ENCODE measurements at regions not wholly inside any gene's neighbourhood (a gene's known extent, or its start where the extent isn't known, plus 50 kb on each side); places are given as distances from the start of the nearest gene placed in this dataset.

DNA sequence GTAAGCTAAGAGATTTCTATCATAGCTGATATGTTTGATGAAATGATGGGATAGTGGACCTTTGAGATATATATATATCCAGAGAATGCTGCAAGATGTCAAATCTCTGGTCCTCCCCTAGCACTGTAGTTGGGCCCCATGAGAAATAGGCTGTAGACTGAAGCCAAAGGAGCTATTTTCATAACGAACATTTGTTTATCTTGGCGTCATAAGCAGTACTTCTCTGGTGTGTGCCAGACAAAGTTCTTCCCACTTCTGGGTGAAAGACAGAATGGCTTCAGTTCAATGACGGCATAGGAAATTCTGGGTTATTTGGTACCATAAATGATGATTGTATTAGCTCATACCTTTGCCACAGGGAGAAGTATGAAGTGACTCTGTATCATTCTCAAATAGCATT, 534.3 kb downstream of the SOX5 start:
- ChIA-PET POLR2A (no interaction called here), CTCF (no interaction called here)
- H3K9me3 Mint-ChIP-seq (ENCODE audit: unreplicated experiment), result no peaks in the 10 kb centered on the region
- no peaks in the 10 kb centered on the region for H3K36me3 Mint-ChIP-seq (ENCODE audit: insufficient read depth, unreplicated experiment)
- H3K27me3 ChIP-seq (replicated peaks; ENCODE audit: control insufficient read depth, insufficient read depth, low read length), result no peaks in the 10 kb centered on the region
- H3K4me1 ChIP-seq, result no peaks in the 10 kb centered on the region
- no peak overlapping the region for H3K27ac Mint-ChIP-seq (ENCODE audit: unreplicated experiment)
- H3K4me3 ChIP-seq (ENCODE audit: low read depth, low read length), result no peak overlapping the region
- no TSS peak for BruUV-seq (replicated peaks)
- no peaks in the 10 kb centered on the region for H3K27me3 Mint-ChIP-seq (ENCODE audit: insufficient read depth, unreplicated experiment)
- H3K9me3 ChIP-seq, result no peaks in the 10 kb centered on the region
- TF ChIP-seq, protein P1, sequence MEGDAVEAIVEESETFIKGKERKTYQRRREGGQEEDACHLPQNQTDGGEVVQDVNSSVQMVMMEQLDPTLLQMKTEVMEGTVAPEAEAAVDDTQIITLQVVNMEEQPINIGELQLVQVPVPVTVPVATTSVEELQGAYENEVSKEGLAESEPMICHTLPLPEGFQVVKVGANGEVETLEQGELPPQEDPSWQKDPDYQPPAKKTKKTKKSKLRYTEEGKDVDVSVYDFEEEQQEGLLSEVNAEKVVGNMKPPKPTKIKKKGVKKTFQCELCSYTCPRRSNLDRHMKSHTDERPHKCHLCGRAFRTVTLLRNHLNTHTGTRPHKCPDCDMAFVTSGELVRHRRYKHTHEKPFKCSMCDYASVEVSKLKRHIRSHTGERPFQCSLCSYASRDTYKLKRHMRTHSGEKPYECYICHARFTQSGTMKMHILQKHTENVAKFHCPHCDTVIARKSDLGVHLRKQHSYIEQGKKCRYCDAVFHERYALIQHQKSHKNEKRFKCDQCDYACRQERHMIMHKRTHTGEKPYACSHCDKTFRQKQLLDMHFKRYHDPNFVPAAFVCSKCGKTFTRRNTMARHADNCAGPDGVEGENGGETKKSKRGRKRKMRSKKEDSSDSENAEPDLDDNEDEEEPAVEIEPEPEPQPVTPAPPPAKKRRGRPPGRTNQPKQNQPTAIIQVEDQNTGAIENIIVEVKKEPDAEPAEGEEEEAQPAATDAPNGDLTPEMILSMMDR (IDR thresholded peaks at IDR 0.05; ENCODE audit: insufficient read depth in 1 of 2, low read depth in 1 of 2, low read length in 1 of 2, severe bottlenecking in 1 of 2, unreplicated experiment in 1 of 2), result no peak
- H3K4me3 Mint-ChIP-seq (ENCODE audit: unreplicated experiment), result no peak overlapping the region
- intact Hi-C loops (cut with micrococcal nuclease; ENCODE audit: unreplicated experiment), result no loop called here
- no peak for DNase-seq
- no peaks in the 10 kb centered on the region for H3K36me3 ChIP-seq (ENCODE audit: control insufficient read depth, insufficient read depth, low read length)
- H3K4me1 Mint-ChIP-seq (ENCODE audit: low read depth, unreplicated experiment), result no peaks in the 10 kb centered on the region

DNA sequence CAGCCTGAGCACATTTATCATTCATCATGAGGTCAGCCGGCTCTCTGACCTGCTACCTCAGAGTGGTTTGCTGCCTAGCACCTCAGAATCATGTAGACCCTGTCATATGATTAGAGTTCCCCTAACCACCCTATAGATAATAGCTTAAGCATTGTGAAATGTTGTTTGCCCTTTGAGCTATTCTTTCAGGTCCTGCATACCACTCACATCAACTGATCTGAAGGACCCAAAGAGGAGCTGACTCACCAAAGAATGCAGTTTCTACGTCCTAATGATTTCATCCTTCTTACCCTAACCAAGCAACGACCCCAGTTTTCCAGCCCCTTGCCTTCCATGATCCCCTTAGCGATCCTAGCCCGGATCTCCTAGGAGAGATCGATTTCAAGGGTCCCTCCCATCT, 527.9 kb downstream of the SOX5 start:
- ChIA-PET CTCF (no interaction called here), POLR2A (no interaction called here)
- Histone ChIP-seq H3K9me3 (no peaks in the 10 kb centered on the region), H3K4me1 (no peaks in the 10 kb centered on the region), H3K4me3 (ENCODE audit: low read depth, low read length) (no peak overlapping the region), H3K27me3 (replicated peaks; ENCODE audit: control insufficient read depth, insufficient read depth, low read length) (no peaks in the 10 kb centered on the region), H3K36me3 (ENCODE audit: control insufficient read depth, insufficient read depth, low read length) (no peaks in the 10 kb centered on the region)
- intact Hi-C loops (cut with micrococcal nuclease; ENCODE audit: unreplicated experiment), result loop anchor here (5.0 kb wide), 1 partner anchor 41 kb away; no protein-coding TSS in a partner anchor
- no peak for DNase-seq
- Mint-ChIP-seq H3K4me1 (ENCODE audit: low read depth, unreplicated experiment) (peaks cover 7% of the 10 kb centered on the region), H3K9me3 (ENCODE audit: unreplicated experiment) (no peaks in the 10 kb centered on the region), H3K27me3 (ENCODE audit: insufficient read depth, unreplicated experiment) (peaks cover 9% of the 10 kb centered on the region), H3K36me3 (ENCODE audit: insufficient read depth, unreplicated experiment) (no peaks in the 10 kb centered on the region), H3K27ac (ENCODE audit: unreplicated experiment) (no peak overlapping the region), H3K4me3 (ENCODE audit: unreplicated experiment) (no peak overlapping the region)
- BruUV-seq (replicated peaks), result no TSS peak
- TF ChIP-seq, protein P1 (IDR thresholded peaks at IDR 0.05; ENCODE audit: insufficient read depth in 1 of 2, low read depth in 1 of 2, low read length in 1 of 2, severe bottlenecking in 1 of 2, unreplicated experiment in 1 of 2), result no peak

DNA sequence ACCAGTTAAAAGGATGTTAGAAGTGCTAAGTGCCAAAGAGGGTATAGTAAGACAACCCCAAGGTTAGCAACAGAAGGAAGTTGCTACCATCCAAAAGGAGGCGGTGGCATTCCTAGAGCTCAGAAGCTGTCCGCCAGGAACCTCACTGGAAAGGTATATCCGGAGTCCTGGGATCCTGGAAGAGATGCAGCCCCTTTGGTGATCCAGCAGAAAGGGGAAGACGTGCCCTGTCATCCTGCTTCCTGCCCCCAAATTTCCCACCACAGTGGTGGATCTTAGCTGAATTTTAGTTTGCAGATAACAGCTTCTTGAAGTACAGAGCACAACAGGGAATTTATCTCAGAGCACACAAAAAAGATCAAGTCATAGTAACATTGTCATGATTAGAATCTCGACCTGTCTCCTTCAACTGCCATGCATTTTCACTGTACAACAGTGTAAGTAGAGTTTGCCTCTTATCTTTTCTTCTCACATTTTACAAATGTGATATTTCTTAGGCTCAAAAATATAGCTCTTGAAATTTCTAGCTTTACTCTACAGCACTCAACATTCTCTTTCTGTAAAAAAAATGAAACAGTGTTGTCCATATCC, 526.3 kb downstream of the SOX5 start:
- Mint-ChIP-seq H3K9me3 (ENCODE audit: unreplicated experiment) (no peaks in the 10 kb centered on the region), H3K27me3 (ENCODE audit: insufficient read depth, unreplicated experiment) (peaks cover 15% of the 10 kb centered on the region), H3K4me1 (ENCODE audit: low read depth, unreplicated experiment) (peaks cover 7% of the 10 kb centered on the region), H3K36me3 (ENCODE audit: insufficient read depth, unreplicated experiment) (no peaks in the 10 kb centered on the region), H3K4me3 (ENCODE audit: unreplicated experiment) (no peak overlapping the region), H3K27ac (ENCODE audit: unreplicated experiment) (no peak overlapping the region)
- TF ChIP-seq, protein P1 (IDR thresholded peaks at IDR 0.05; ENCODE audit: insufficient read depth in 1 of 2, low read depth in 1 of 2, low read length in 1 of 2, severe bottlenecking in 1 of 2, unreplicated experiment in 1 of 2), result no peak
- Histone ChIP-seq H3K9me3 (no peaks in the 10 kb centered on the region), H3K27me3 (replicated peaks; ENCODE audit: control insufficient read depth, insufficient read depth, low read length) (no peaks in the 10 kb centered on the region), H3K4me3 (ENCODE audit: low read depth, low read length) (no peak overlapping the region), H3K4me1 (no peaks in the 10 kb centered on the region), H3K36me3 (ENCODE audit: control insufficient read depth, insufficient read depth, low read length) (no peaks in the 10 kb centered on the region)
- CTCF ChIA-PET, result no interaction called here
- POLR2A ChIA-PET, result no interaction called here
- intact Hi-C loops (cut with micrococcal nuclease; ENCODE audit: unreplicated experiment), result loop anchor here (5.0 kb wide), 1 partner anchor 39 kb away; no protein-coding TSS in a partner anchor
- no peak for DNase-seq
- BruUV-seq (replicated peaks), result no TSS peak

Measured in Caco-2 (cell line).